GM21447 (cell line): ENCODE measurements at regions not wholly inside any gene's neighbourhood (a gene's known extent, or its start where the extent isn't known, plus 50 kb on each side); places are given as distances from the start of the nearest gene placed in this dataset.

Experiments used
- ATAC-seq: cut with Tn5 transposase; IDR thresholded peaks from one replicate; pipeline ENCODE4 v1.9.1; 2021; ENCODE audit not compliant: unreplicated experiment

DNA sequence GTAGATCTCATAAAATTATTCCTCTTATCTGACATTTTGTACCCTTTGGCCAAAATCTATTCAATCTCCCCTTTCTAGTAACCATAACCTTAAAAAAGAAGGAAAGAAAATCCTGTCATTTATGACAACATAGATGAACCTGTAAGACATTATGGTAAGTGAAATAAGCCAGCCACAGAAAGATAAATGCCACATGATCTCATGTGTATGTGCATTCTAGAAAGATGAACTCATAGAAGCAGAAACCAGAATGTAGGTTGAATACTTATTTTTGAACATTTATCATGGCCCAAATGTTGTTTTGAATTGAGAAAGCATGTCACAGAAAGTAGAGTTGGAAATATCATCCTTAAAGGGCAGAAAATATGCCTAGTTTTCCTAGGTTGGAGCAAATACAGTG, 1053.6 kb downstream of the SLC6A15 start:
- ATAC-seq = no peak

DNA sequence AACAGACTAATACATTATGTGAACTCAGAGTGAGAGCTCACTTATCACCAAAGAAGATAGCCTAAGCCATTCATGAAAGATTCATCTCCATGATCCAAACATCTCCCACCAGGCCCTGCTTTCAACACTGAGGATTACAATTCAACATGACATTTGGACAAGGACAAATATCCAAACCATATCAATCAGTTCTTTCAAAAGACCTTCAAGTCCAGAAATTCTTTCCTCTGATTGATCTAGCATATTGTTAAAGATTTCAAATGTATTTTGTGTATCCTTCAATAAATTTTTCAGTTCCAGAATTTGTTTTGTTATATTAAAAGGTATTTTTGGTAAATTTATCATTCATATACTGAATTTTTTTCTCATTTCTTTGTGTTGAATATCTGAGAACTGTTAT, 1055.8 kb downstream of the SLC6A15 start:
- ATAC-seq = no peak

DNA sequence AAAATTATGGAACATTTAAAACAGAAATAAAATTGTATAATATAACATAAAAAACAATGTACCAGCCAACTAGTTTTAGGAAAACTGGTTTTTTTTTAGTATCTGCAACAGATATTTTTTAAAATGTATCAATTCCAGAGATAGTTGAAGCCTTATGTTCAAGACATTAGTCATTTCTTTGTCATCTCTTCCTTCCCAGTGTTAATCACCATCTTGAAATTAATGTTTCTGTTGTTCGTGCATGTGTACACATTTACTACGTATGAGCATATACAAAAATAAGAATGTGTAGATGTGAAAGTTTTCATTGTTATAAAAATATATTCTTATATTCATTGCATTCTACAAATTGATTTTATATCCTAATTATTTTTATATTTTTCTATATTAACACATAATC, 1062.1 kb downstream of the SLC6A15 start:
- ATAC-seq = no peak

DNA sequence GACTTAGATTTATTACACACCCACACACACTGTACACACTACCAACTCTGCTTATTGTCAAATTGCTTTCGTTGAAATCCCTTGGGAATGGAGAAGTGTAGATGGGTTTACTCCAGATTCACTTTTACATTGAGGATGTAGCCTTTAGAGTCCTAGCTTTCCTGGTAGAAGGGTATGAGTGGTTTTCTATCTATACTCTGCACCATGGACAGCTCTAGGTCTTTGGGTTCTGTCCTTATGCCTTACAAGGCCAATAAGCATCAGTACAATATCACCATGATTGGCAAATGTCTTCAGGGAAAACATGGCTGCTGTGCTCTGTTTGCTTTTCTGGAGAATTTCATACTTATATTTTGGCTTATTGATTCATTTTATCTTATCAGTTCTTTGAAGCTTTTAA, 1063.9 kb downstream of the SLC6A15 start:
- ATAC-seq = no peak

DNA sequence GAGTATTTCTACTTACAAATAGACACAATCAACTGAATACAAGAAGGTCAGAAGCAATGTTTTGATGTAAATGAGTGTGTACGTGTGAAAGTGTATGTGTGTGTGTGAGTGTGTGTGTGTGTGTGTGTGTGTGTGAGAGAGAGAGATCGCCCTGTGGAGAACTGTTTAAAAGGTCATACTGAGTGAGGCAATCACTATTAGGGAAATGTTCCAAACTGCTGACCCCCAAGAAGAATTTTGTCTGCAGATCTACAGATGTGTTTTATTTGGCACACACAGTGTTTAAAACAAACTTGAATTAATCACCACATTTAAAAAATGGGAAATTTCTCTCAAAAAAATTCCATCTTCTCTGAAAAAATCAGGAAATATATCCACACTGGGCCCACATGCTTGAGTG, 1069.1 kb downstream of the SLC6A15 start:
- ATAC-seq = no peak

DNA sequence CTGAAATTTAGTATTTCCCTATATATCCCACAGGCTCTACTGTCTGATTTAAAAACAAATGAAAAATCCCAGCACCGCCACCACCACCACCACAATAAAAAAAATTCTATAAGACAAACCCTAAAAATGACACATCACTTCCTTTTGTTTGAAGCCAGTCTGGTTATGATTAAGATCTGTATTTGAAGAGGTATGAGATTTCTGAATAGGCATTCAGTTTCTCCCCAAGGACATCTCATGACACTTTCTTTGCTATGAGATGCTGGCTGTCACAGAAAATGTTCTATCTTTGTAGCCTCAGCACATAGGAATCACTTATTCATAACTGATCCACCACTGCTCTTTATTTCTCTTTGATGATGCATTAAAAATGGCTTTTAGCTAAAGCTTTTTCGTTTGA, 1071.0 kb downstream of the SLC6A15 start:
- no peak for ATAC-seq

DNA sequence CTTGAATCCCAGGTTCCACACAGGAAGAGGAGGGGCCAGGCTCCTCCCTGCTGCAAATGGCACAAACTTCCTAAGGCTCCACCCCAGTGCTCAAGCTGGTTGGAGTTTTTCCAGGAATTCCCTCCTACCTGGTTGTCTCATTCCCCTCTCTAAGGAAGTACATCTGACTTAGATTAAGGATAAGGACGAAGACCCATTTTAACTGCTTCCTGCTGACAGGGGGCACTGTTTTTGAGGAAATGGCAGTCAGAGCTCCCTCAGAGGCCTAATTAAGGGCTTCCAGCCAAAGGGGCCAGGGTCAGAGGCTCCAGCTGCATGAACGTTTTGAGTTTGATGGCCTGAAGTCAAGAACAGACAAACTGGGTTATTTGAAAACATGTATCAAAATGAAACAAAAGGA, 1084.7 kb downstream of the SLC6A15 start:
- ATAC-seq = no peak

DNA sequence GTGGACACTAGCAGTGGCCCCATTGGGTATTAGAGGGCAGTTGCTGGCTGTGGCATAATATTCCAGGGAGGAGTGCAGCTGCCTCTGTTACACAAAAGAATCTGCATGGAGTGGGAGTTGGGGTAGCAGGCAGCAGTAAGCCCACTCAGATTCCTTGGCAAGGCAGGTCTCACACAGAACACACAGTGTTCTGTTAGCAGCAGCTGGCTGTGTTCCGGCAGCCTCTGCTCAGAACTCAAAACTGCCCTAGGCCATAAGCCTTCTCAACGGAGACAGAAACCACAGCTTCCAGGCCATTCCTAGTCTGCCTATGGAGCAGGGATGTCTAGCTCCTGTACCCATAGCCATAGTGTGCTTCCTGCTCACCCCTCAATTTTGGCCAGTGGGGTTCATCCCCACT, 1085.4 kb downstream of the SLC6A15 start:
- ATAC-seq = no peak

DNA sequence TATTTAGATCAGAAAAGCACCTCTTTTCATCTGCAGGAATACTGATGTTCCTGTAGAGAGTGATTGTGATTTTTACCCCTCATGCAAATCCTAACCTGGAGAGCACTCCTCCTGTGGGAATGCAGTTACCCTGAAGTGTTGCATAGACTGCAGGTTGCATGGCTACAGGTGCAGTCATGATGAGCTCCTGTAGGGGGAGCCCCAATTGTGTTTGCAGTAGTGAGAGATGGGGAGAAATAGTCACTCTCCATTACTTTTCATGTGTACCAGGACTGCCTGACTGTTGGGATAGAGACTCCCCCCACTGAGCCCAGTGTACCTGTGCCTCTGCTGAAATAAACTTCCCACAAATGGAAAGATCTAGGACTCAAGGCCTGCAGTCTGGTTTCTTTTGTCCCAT, 1086.5 kb downstream of the SLC6A15 start:
- ATAC-seq = peak; percentile 66

DNA sequence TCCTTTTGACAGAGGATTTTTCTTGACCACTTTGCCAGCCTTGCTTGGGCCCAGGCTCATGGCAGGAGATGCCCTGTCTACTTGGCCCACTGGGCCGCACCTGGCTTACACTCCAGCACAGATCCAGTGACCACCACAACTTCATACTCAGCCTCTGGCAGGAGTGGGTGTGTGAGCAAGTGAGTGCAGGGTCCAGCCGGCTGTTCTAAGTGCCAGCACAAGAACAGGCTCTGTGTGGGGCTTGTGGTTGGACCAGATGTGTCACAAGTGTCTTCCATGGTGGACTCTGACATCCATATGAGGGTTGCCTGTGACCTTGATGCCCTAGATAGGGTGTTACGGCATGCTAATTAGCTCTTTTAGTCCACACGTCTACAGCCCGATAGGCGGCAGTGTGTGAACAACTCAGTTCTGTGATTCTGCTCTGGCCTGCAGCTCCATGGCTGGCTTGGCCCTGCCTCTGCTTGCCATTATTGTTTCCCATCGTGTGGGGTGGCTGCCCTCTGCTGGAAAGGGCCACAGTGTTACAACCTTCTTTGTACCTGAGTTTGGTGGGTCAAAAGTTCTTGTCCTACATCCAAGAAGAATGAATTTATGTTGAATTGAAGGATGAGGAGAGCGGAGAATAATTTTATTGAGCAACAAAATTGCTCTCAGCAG, 1089.1 kb downstream of the SLC6A15 start:
- peak; percentile 85 for ATAC-seq

DNA sequence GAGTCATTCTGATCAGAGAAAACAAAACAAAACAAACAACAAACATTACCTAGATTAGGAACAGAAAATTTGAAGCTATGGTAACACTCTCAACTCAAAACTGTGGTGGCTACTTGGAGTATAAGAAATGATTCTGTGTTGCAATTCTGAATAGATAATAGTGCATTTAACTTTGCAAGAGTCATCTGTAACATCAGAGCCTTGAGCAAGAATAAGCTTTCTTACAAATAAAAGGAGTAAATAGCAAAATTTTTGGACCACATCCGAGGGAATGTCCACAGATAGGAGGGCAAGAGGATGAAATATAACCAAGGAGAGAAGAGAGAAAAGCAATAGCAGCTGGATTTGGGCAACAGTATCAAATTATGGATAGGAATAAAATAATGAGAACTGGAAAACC, 1090.6 kb downstream of the SLC6A15 start:
- no peak for ATAC-seq

DNA sequence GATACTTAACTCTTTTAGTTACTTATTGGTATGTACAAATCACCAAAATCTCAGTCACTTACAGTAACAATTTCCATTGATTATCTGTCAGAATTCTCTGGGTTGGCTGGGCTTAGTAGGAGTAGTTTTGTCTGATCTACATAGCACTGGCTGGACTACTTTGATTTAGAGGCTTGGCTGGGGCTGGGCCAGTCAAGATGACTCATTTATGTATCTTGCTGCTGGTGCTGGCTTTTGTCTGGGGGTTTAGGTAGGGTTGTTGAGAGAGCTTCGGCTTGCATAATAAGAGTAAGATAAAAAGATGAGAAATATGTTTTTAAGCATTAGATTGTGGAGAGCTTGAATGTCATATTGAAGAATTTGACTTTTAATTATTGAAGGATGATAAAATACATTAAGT, 1093.7 kb downstream of the SLC6A15 start:
- ATAC-seq = no peak

DNA sequence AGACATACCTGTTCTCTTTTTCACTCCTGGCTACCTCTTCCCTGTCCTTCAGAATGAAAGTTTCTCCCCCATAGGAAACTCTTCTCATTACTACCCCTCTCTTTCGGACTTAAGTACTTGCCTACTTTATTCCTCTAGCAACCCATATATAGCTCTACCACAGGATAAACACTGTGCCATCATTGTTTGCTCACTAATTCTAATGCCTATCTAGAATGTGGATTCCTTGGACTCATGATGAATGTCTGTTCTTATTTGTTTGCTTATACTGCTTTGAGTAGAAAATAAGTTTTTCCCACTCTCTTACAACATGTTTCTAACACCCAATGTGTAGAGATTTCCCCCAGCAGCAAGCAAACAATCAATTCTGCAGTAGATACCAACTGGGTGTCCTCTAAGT, 1094.9 kb downstream of the SLC6A15 start:
- no peak for ATAC-seq

DNA sequence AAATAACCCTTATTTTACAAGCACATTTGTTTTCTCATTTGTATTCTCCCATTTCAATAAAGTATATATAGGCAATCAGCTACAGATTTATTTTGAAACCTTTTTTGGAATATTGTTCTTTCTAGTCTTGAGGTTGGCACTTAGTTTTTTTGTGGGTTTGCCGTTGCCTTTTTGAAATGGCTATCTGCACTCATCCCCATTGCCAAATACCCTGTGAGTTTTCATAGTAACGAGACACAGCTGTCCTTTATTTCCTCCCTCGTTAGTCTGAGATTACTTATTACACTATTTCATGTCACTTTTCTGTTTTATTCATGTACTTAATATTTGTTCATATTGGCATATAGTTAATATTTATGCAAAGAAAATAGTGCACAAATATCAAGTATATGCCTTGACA, 1104.0 kb downstream of the SLC6A15 start:
- no peak for ATAC-seq

DNA sequence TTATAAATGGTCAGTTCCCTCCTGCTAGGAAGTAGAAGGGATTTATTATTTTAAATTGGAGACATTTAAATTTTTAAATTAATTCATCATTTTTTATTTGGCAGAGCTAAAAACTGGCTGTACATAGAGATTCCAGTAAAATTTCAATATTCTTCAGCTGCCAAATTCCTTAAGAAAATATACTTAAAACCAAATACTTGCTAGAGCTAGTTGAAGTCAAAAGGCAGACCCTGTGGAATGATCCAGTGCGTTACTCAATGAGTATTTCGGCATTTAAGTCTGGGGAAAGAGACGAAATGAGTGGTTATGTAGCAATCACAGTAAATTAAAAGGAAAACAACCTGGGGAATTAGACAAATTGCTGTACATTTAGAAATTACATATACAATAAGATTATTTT, 1104.7 kb downstream of the SLC6A15 start:
- no peak for ATAC-seq

DNA sequence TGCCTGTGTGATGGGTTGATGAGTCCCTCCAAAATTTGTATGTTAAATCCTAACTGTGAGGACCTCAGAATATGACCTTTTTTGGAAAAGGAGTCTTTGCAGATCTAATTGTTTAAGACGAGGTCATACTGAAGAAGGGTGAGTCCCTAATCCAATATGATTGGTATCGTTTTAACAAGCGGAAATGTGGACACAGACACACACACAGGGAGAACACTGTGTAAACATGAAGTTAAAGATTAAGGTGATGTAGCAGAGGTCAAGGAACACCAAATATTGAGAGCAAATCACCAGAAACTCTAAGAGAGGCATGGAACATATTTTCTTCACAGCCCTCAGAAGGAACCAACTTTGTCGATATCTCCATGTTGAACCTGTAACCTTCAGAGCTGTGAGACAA, 1106.7 kb downstream of the SLC6A15 start:
- ATAC-seq = no peak

DNA sequence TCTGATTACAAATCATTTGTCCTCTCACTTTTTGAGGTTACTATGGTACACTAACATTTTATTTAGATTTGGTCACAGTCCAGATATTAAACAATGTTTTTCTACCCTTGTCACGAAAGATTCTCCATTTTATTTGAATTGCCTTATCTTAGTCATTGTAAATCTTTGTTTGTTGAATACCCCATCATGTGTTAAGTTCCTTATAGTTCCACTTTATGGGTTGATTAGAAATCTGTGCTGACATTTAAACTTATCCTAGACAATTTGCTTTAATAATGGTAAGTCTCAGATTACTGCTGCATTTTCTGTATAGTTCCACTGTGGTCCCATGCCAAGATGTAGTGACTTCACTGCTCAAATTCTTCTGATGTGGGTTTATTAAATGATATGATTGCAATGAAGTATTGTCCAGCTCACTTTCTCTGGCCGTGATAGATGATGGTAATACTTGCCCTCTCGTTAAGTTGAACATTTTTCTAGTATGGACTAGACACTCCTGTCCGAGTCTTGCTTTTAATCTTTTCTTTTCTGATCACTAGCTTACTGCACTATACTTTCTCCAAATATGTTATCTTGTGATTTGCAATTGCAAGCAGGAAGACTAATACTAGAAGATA, 1107.3 kb downstream of the SLC6A15 start:
- no peak for ATAC-seq

DNA sequence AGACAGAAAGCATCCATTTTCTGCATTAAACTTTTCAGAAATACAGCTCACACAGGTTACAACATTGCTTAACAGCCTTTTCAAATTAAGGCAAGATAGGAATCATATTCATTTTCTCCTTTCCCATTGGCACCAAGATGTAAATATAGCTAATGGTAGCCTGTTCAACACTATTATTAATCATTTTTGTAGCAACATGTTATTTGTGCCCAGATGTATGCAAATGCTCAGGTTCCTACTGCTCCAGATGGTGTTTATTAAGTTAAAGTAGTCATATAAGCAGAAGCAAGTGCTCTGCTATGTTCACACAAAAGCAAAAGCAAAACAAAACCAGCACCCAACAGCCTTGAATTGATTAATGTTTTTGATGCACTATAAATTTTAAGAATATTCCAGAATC, 1110.6 kb downstream of the SLC6A15 start:
- no peak for ATAC-seq

DNA sequence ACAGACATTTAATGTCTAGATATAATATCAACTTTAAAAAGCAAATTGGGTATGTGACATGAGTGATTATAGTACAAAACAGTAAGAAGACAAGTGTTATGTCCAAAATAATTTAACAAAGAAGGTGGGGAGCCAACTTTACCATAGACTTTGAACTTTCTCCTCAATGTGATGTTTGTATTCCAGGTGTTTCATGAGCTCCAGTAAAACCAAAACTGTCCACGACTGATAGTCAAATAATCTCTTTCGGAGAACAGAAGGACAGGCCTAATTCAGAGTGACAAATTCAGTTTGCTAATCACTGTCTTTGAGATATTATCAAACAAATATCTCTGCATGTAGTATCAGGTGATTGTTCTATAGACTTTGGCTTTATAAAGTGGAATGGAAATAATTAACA, 1112.6 kb downstream of the SLC6A15 start:
- ATAC-seq = no peak

DNA sequence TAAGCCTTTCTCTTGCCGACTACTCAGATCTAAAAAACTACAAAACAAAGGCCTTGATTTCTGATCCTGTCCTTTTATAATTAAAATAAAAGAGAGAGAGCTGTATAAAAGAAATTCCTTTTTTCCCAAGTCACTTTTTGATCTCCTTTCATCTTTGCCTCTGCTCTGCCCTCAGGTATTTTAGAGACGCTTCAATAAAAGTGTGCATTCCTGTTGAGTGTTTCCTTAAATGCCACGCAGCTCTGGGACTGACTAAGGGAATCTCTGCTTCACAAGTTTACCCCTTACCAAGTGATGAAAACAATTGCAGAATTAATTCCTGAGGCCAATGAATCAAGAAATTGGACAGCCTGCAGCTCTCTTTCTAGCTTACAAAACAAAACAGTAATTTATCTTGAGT, 1109.8 kb downstream of the TMTC2 start:
- no peak for ATAC-seq

DNA sequence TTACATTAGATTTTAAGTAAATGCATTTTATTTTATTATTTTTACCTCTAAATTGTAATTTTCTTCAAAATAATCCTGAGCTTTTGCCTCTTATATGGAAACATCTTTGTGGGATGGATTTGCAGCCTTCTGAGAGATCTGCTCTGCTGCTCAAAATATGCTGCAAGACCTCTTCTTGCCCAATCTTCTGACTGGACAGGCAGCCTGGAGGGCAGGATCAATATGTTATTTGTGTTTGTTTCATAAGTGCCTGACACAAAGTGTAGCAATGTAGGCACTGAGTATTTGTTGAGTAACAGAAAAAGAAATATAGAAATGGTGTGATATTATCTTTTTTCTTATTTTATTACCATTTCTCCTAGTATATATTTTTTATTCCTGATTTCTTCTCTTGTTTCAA, 1106.9 kb downstream of the TMTC2 start:
- no peak for ATAC-seq

DNA sequence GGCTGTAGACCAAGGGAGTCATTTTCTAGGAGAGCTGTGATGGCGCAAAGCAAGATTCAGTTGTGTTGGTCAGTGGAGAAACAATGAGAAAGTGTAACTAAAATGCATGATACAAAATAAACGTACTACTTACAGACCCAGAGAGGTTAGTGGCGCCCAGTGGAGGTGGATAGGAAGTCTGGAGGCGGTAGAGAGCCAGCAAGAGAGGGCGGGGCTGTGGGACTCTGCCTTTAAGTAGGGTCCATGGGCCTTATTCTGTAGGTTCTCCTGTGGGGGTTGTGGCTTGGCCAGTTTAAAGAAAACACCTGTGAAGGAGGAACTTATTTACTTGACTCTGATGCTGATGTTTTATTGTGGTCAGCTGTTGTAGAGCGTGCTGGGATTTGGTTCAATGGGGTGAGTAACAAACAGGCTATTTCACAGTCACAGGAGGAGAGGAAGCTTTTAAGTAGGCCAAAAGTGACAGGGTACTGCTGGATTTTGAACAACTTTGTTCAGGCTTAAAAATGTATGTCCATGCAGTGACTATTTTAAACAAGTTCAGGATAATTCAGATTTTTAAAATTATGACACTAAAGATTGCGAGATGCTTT, 1097.7 kb downstream of the TMTC2 start:
- no peak for ATAC-seq

DNA sequence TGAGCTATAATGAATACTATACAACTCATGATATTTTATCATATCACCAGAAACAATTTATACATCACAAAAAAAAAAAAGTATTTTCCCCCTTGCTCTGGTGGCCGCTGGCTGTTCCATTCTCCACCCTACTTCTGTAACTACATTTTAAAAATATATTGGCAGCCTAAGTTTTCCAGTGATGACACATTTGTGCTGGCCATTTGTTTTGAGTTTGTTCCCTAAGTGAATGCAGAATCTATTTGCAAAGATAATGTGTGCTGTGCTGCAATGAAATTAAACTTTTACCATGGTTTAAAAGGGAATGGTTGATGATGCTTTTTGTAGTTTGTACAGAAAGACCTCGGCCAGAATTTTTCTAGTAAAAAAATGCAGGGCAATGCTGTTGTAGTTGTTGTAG, 1092.8 kb downstream of the TMTC2 start:
- no peak for ATAC-seq
